ENCODE measurements at regions not wholly inside any gene's neighbourhood (a gene's known extent, or its start where the extent isn't known, plus 50 kb on each side); places are given as distances from the start of the nearest gene placed in this dataset.

- no peak for ATAC-seq (ENCODE audit: low FRiP score)
- no peak for DNase-seq (ENCODE audit: low spot score)
- no peak for TF ChIP-seq CTCF (IDR thresholded peaks at IDR 0.05)
Observed at GRCh38 chr4:164542431-164542830, 211.5 kb upstream of the SMIM31 start.

- no peak for TF ChIP-seq CTCF (IDR thresholded peaks at IDR 0.05)
- DNase-seq (ENCODE audit: low spot score): no peak
- ATAC-seq (ENCODE audit: low FRiP score): no peak
Observed at GRCh38 chr4:164550989-164551712, 202.8 kb upstream of the SMIM31 start.

- no peak for DNase-seq (ENCODE audit: low spot score)
- TF ChIP-seq CTCF (IDR thresholded peaks at IDR 0.05): no peak
- ATAC-seq (ENCODE audit: low FRiP score): no peak
Observed at GRCh38 chr4:164551713-164552040, 202.3 kb upstream of the SMIM31 start.

- DNase-seq (ENCODE audit: low spot score) (no peak), ATAC-seq (ENCODE audit: low FRiP score) (no peak)
- no peak for TF ChIP-seq CTCF (IDR thresholded peaks at IDR 0.05)
Observed at GRCh38 chr4:164571593-164572390, 182.1 kb upstream of the SMIM31 start.

- TF ChIP-seq CTCF (IDR thresholded peaks at IDR 0.05): no peak
- DNase-seq (ENCODE audit: low spot score) (no peak), ATAC-seq (ENCODE audit: low FRiP score) (no peak)
Observed at GRCh38 chr4:164572877-164573279, 181.1 kb upstream of the SMIM31 start.

GRCh38 chr4:164575861-164576260 lies 178.1 kb upstream of the SMIM31 start:
- no peak for TF ChIP-seq CTCF (IDR thresholded peaks at IDR 0.05)
- ATAC-seq (ENCODE audit: low FRiP score) (no peak), DNase-seq (ENCODE audit: low spot score) (no peak)

All from omental fat pad (tissue), 3 donors.